ENCODE measurements at regions not wholly inside any gene's neighbourhood (a gene's known extent, or its start where the extent isn't known, plus 50 kb on each side); places are given as distances from the start of the nearest gene placed in this dataset.

- TF ChIP-seq, protein P1, sequence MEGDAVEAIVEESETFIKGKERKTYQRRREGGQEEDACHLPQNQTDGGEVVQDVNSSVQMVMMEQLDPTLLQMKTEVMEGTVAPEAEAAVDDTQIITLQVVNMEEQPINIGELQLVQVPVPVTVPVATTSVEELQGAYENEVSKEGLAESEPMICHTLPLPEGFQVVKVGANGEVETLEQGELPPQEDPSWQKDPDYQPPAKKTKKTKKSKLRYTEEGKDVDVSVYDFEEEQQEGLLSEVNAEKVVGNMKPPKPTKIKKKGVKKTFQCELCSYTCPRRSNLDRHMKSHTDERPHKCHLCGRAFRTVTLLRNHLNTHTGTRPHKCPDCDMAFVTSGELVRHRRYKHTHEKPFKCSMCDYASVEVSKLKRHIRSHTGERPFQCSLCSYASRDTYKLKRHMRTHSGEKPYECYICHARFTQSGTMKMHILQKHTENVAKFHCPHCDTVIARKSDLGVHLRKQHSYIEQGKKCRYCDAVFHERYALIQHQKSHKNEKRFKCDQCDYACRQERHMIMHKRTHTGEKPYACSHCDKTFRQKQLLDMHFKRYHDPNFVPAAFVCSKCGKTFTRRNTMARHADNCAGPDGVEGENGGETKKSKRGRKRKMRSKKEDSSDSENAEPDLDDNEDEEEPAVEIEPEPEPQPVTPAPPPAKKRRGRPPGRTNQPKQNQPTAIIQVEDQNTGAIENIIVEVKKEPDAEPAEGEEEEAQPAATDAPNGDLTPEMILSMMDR (IDR thresholded peaks at IDR 0.05) = no peak
- no peak for TF ChIP-seq POLR2A (IDR thresholded peaks at IDR 0.05)
These were observed 540.2 kb downstream of the MIAT start for GRCh38 chr22:27197618-27198017.

Data from adrenal gland (tissue), 5 donors.